Right lobe of liver (tissue), 6 donors: ENCODE measurements at regions not wholly inside any gene's neighbourhood (a gene's known extent, or its start where the extent isn't known, plus 50 kb on each side); places are given as distances from the start of the nearest gene placed in this dataset.

ENCODE experiments used
- ATAC-seq, 4 donors: fragments of 200-7000 bp; cut with Tn5 transposase; one replicate each; pipeline ENCODE4 v1.9.1; 2020; ENCODE audit warnings: mild to moderate bottlenecking in 4 of 4, moderate library complexity in 4 of 4
- DNase-seq, 3 donors: peaks; one replicate each; pipeline ENCODE4 v3.0.0-alpha.2; 2020
- H3K27ac ChIP-seq, 3 donors: fragments of 200-600 bp; one replicate each; pipeline ENCODE4 v1.8.0; 2022
- H3K27me3 ChIP-seq, 2 donors: fragments of 200-600 bp; one replicate each; pipeline ENCODE4 v1.8.0; 2022
- H3K36me3 ChIP-seq, 4 donors: fragments of 200-600 bp; sonication (generic) in 1 of 4; one replicate each; pipeline versions ENCODE4 v1.5.1 to v1.8.0; 2017 to 2022; ENCODE audit warnings: control low read depth in 1 of 4
- H3K4me1 ChIP-seq, 4 donors: fragments of 200-600 bp; sonication (generic) in 1 of 4; one replicate each; pipeline versions ENCODE4 v1.5.1 to v1.8.0; 2017 to 2022; ENCODE audit warnings: control low read depth in 1 of 4
- H3K4me3 ChIP-seq, 3 donors: fragments of 200-600 bp; one replicate each; pipeline ENCODE4 v1.8.0; 2022
- H3K9me3 ChIP-seq, 4 donors: fragments of 200-600 bp; sonication (generic) in 1 of 4; one replicate each; pipeline versions ENCODE4 v1.5.1 to v1.8.0; 2017 to 2022; ENCODE audit warnings: control low read depth in 1 of 4
- POLR2A ChIP-seq: fragments of 450-650 bp; IDR thresholded peaks from one replicate; pipeline ENCODE4 v1.6.1; 2017; ENCODE audit warnings: antibody characterized with exemption, mild to moderate bottlenecking
- WGBS: methylation state at CpG from one replicate; pipeline ENCODE4 v1.1.6; 2018; ENCODE audit warnings: low coverage, low lambda C conversion rate; ENCODE audit not compliant: insufficient coverage; ENCODE audit errors: missing lambda C conversion rate; 5-methylcytosine and 5-hydroxymethylcytosine counted together
- intact Hi-C, 2 donors: fragments of 100-400 bp; cut with DNase I; formaldehyde crosslinking; loops; one replicate each; pipeline versions ENCODE4 v1.11.2 to v1.14.1; 2022
- TF ChIP-seq, protein P1 (sequence below), 4 donors: fragments of 200-600 bp in 3 of 4; fragments of 450-650 bp in 1 of 4; IDR thresholded peaks; one replicate each; pipeline versions ENCODE4 v1.5.1 to v1.8.0; 2016 to 2022; ENCODE audit warnings: antibody characterized with exemption in 4 of 4, mild to moderate bottlenecking in 2 of 4
- donor health status: DM: no; HTN: yes; CAD: no.
- donor health status: DM: no; HTN: no; CAD: no.
- donor health status: DM: no; HTN: no; CAD: no.
- donor health status: DM: no; HTN: yes; CAD: no.
- donor health status: DM: no; HTN: yes; CAD: no.

DNA sequence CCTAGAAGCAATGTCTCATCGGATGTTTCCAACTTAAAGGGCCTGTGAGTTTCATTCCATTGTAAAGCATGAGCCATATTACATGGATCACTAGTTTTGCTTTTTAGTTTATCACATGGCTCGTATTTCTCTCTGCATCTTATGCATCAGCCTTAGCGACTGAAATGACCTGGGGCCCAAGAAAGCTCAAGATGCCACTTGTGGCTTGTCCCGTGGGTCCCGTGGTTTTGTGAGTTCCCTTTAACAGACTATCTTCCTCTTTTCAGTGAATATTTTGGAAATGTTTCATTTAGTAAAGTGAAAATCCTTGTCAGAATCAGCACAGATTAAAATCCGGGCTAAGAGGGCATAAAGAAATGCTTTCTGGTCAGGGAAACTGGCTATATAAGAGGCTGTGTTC is 86.2 kb upstream of the PPM1H start:
- no peak for DNase-seq
- Histone ChIP-seq H3K4me3 (no peak overlapping the region), H3K27me3 (no peaks in the 10 kb centered on the region), H3K4me1 (no peaks in the 10 kb centered on the region), H3K27ac (no peak overlapping the region), H3K36me3 (no peaks in the 10 kb centered on the region), H3K9me3 (no peaks in the 10 kb centered on the region)
- intact Hi-C loops, result no loop called here
- no peak for TF ChIP-seq POLR2A
- TF ChIP-seq, protein P1, sequence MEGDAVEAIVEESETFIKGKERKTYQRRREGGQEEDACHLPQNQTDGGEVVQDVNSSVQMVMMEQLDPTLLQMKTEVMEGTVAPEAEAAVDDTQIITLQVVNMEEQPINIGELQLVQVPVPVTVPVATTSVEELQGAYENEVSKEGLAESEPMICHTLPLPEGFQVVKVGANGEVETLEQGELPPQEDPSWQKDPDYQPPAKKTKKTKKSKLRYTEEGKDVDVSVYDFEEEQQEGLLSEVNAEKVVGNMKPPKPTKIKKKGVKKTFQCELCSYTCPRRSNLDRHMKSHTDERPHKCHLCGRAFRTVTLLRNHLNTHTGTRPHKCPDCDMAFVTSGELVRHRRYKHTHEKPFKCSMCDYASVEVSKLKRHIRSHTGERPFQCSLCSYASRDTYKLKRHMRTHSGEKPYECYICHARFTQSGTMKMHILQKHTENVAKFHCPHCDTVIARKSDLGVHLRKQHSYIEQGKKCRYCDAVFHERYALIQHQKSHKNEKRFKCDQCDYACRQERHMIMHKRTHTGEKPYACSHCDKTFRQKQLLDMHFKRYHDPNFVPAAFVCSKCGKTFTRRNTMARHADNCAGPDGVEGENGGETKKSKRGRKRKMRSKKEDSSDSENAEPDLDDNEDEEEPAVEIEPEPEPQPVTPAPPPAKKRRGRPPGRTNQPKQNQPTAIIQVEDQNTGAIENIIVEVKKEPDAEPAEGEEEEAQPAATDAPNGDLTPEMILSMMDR (IDR thresholded peaks at IDR 0.05), result no peak
- ATAC-seq, result no peak
- 55% methylated on average over 6 of the region's 6 CpGs for WGBS

DNA sequence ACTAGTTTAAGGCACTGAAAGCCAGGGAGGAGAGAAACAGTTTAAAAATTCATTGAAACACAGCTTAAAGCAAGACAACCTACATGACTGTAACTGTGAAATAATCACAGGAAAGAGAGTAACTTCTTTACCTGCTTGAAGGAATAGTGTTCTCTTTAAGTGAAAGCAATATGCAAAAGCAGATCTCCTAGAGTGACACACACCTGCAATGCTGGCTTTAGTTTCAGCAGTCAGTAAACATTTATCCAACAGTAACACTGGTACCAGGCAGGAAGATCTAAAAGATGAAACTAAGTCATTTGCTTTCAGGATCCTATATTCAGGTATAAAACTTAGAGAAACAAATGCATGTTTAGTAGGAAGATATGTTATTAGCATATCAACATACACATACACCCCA is 85.3 kb upstream of the PPM1H start:
- TF ChIP-seq, protein P1 (IDR thresholded peaks at IDR 0.05), result no peak
- no peak for TF ChIP-seq POLR2A
- H3K9me3 ChIP-seq, result no peaks in the 10 kb centered on the region

DNA sequence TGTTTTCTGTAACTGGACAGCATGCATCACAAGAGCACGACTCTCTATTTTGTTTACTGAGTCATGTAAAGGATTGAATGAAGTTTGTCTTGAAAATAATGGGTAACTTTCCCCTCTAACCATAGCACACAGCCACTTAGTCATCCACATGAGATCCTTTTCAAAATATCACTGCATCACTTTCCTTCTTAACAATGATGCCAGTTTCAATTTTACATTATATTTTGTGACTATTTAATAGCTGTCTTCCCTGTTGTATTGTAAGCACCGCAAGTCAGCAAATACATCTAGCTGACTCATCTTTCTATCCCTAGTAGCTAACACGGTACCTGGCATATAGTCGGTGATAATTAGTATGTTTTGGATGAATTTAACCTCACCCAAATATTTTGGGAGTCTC is 83.3 kb upstream of the PPM1H start:
- intact Hi-C loops, result no loop called here
- H3K9me3 ChIP-seq, result no peaks in the 10 kb centered on the region

More for the DNA sequence above, 85.3 kb upstream of the PPM1H start:
- intact Hi-C loops, result no loop called here
- DNase-seq (no peak), ATAC-seq (no peak)
- Histone ChIP-seq H3K27me3 (no peaks in the 10 kb centered on the region), H3K4me1 (no peaks in the 10 kb centered on the region), H3K36me3 (no peaks in the 10 kb centered on the region), H3K4me3 (no peak overlapping the region), H3K27ac (no peak overlapping the region)

DNA sequence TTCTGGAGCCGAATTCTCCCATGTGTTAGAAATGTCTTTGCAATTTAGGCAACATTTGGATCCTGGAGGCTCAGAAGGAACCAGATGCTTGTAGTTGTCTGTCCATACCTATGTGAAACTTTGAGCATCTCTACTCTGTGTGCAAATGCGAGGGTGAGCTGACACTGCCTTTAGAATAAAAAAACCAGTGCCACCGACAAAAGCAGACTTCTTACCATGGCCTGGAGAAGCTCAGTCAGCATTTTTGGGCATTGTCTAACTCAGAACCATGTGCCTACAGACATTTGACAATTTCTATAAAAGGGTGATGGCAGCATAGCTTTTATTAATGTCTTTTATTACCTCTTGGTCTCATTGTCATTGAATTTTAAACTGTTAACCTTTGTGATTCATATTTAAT is 78.4 kb upstream of the PPM1H start:
- no peak for TF ChIP-seq POLR2A
- TF ChIP-seq, protein P1 (IDR thresholded peaks at IDR 0.05), result no peak
- ATAC-seq (no peak), DNase-seq (no peak)
- Histone ChIP-seq H3K27me3 (no peaks in the 10 kb centered on the region), H3K4me1 (no peaks in the 10 kb centered on the region), H3K9me3 (no peaks in the 10 kb centered on the region), H3K36me3 (no peaks in the 10 kb centered on the region), H3K4me3 (no peak overlapping the region), H3K27ac (no peak overlapping the region)
- WGBS, result 75% methylated on average over 3 of the region's 3 CpGs
- intact Hi-C loops, result no loop called here

More for the DNA sequence above, 83.3 kb upstream of the PPM1H start:
- H3K4me1 ChIP-seq, result no peaks in the 10 kb centered on the region
- no peak overlapping the region for H3K27ac ChIP-seq
- 70% methylated on average over 4 of the region's 4 CpGs for WGBS
- H3K27me3 ChIP-seq, result no peaks in the 10 kb centered on the region
- DNase-seq (no peak), ATAC-seq (no peak)
- no peak overlapping the region for H3K4me3 ChIP-seq
- H3K36me3 ChIP-seq, result no peaks in the 10 kb centered on the region
- TF ChIP-seq POLR2A, result no peak
- TF ChIP-seq, protein P1 (IDR thresholded peaks at IDR 0.05), result no peak

DNA sequence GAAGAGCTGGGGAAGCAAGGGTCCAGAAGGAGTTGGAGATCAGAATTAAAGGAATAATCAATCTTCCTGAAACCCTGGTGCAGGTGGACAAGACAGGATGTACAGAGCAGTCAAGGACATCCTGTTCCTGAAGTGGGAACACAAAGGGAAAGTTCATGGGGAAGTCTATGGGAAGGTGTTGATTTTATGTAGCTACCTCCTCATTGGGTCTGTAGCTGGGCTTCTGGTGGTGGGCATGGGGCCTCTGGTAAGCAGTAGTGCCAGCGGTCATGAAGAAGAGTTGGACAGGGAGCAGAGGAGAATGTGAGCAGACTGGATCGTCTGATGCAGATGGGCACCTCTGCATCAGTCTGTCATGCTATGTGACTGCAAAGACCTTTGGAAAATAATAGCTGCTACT is 75.7 kb upstream of the PPM1H start:
- Histone ChIP-seq H3K36me3 (no peaks in the 10 kb centered on the region), H3K4me3 (no peak overlapping the region), H3K9me3 (no peaks in the 10 kb centered on the region), H3K27ac (no peak overlapping the region), H3K27me3 (no peaks in the 10 kb centered on the region), H3K4me1 (no peaks in the 10 kb centered on the region)
- intact Hi-C loops, result no loop called here
- whole genome bisulfite sequencing, result 88% methylated on average over 2 of the region's 2 CpGs
- TF ChIP-seq, protein P1 (IDR thresholded peaks at IDR 0.05), result no peak
- TF ChIP-seq POLR2A, result no peak
- no peak for DNase-seq
- no peak for ATAC-seq
